NCI-H524 treated with DMSO at 0.1 percent for 48 hours (cell line): ENCODE measurements at regions not wholly inside any gene's neighbourhood (a gene's known extent, or its start where the extent isn't known, plus 50 kb on each side); places are given as distances from the start of the nearest gene placed in this dataset.

Experiments used
- DNase-seq: peaks from one replicate; lab custom pipeline; 2025; lab: John Stamatoyannopoulos, UW

- DNase-seq, result no peak
Measured at GRCh38 chr12:65517656-65518210, 239.2 kb downstream of the MSRB3 start.

GRCh38 chr12:65518771-65519170 is 240.3 kb downstream of the MSRB3 start:
- no peak for DNase-seq

- no peak for DNase-seq
Measured at GRCh38 chr12:65520658-65521057, 242.2 kb downstream of the MSRB3 start.

GRCh38 chr12:65522956-65523860 is 244.7 kb downstream of the MSRB3 start:
- no peak for DNase-seq

GRCh38 chr12:65524666-65525065 is 246.2 kb downstream of the MSRB3 start:
- DNase-seq, result no peak

DNA sequence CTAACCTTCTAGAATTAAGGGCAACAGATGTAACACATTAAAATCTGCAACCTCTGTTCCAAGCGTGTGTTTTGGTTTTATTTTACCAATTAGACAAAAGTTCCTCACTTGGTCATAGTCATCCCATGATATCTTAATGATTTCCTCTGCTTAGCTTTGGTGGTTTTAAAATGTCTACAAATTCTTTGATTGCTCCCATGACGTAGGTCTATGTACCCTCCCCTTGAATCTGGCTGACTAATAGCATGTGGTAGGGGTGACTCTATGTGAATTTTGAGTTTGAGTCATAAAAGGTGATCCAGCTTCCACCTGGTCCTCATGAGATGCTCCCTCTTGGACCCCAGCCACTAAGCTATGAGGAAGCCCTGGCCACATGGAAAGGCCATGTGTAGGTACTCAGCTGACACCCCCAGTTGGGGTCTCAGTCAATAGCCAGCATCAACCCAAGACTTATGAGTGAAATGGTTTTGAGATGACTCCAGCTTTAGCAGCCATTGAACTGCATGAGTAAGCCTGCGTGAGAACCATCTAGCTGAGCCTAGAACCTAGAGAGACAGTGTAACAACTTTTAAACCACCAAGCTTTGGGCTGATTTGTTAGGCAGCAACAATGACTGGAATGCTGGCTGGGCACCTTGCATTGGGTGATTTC is 247.1 kb downstream of the MSRB3 start:
- no peak for DNase-seq

DNA sequence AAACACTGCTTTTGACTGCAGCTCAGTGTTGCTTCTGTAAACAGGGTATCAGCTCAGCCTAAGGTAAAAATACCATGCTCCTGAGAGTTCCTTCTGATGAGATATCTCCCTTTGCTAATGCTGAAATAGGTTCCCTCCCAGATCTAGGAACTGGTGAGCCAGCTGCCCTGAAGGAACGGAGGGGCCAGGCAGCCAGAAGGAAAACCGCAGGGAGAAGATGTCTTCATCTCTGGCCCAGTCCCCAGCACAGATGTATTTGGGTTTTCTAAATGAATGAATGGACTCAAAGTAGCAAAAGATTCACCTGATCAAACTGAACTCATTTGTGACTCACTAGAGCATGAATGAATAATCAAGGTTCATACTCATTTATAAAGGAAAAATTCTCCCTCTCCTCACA is 247.8 kb downstream of the MSRB3 start:
- no peak for DNase-seq

DNA sequence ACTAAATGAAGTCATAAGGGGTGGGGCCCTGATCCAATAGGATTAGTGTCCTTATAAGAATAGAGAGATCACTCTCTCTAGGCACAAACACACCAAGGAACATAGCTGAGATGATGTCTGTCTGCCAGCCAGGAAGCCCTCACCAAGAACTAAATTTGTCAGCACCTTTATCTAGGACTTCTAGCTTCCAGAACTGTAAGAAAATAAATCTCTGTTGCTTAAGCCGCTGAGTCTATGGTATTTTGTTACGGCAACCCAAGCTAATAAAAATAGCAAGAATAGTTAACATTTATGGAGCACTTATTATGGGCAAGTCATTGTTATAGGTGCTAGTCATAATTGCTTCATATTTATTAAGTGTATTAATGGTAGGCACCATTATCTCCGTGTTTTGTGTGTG is 249.6 kb downstream of the MSRB3 start:
- no peak for DNase-seq

DNA sequence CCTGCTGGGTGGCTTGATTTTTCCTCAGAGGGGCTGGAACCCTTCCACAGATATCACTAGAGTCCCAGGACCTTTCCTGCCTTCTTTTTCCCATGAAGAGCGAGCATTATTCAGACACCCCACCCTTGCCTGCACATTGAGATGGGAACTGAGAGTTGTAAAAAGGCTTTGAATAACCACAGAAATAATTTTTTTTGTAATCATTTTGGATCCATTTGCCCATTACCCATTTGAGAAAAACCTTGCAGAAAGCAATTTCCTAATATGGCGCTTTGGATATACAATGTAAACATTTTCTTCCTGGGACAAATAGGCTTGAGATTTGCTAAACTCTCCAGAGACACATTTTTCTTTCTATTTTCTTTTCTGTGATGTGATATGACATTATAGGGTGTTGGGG is 250.6 kb downstream of the MSRB3 start:
- no peak for DNase-seq

- DNase-seq, result no peak
Measured at GRCh38 chr12:65529771-65530435, 251.4 kb downstream of the MSRB3 start.

DNA sequence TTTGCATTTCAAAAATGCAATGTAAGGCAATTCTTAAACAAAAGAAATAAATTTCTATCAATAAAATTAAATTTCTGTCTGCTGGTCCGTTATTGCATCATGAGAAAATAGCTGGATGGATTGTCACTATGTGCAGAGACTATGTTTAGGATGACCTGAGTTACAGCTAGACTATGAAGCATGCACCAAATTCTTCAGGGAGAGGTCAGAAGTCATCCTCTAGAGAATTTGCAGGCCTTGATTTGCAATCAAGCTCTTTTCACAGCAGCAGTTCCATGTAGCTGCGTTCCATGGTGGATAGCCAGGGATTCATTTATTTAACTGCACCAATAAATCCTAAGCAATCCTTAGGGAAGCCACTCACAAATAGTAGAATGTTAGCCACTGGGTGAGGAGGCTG is 253.7 kb downstream of the MSRB3 start:
- no peak for DNase-seq

DNA sequence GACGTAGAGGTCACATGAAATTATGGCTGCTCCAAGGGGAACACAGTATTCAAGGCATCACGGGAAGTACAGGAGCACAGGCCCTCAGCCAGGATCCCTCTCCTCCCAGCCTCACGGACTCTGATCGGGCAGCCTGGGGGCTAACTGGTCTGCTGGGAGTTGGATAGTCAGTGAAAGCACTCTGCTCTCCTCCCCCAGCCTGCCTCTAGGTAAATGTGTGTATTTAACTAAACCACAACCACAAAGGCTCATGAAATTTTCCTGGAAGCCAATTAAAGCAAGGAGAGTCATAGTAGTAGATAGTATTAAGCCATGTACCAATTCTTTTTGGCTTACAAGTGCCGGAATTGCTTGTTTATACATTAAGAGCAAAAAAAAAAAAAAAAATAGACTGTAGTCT is 254.3 kb downstream of the MSRB3 start:
- no peak for DNase-seq

- no peak for DNase-seq
Measured at GRCh38 chr12:65533177-65533883, 254.8 kb downstream of the MSRB3 start.

DNA sequence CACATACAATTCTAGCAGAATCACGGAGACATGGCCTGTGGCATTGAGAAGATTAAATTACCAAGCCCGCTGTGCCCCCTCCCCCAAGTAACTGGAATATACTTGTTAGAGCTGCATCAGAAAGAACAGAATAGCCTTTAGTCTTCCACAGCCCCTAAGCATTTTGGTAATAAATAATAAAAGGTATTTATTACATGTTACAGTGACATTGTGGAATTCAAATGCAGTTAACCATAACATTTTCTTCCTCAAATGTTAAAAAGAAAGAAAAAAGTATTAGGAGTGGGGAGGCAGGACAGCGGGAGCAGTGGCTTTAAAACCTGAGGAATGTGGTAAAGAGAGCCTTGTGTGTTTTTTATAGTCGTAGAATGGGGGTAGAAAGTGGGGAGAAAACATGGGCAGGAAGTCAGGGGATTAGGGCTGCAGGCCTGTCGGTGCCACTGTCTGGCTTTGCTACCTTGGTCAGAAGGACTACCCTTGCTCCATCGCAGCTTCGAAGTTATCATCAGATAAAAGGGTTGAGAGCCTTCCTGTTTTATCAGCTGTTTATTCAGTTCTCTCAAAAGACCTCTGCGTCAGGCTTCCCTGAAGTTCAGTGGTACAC is 255.9 kb downstream of the MSRB3 start:
- DNase-seq, result no peak

- DNase-seq, result no peak
Measured at GRCh38 chr12:65535946-65536345, 257.5 kb downstream of the MSRB3 start.

- no peak for DNase-seq
Measured at GRCh38 chr12:65536351-65536750, 257.9 kb downstream of the MSRB3 start.

DNA sequence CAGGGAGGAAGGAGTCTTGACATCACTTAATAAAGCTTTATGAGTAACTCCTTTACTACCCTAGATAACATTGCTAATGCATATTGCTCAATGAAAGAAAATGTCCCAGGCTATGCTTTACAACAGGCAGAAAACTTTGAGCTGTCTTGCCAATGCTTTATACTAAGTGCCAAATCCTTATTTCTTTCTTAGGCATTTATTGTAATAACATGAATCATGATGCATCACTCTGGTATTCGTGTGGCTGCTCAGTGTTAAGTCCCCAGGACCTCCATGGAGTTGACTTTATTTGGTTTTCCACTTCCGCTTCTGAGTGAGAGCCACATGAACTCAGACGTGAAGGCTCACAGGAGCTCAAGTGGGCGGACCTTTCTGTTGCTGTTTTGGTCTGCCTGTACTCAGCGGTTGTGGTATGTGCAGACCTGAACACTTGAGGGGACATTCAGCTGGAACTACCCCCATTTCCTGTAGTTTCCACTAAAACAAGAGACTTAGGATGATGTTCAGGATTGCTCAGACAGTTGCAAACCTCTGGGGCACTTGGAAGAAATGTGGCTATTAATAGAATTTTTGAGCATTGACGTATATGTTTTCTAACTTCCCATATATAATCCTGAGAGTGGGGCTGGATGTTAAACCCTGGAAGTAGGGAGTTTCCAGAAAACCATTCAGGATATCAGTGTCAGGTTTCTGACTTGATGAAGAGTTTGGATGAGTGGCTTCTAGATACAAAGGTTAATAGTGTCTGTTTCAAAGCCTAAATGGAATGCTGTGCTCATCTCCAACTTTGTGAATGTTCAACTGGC is 258.6 kb downstream of the MSRB3 start:
- no peak for DNase-seq

DNA sequence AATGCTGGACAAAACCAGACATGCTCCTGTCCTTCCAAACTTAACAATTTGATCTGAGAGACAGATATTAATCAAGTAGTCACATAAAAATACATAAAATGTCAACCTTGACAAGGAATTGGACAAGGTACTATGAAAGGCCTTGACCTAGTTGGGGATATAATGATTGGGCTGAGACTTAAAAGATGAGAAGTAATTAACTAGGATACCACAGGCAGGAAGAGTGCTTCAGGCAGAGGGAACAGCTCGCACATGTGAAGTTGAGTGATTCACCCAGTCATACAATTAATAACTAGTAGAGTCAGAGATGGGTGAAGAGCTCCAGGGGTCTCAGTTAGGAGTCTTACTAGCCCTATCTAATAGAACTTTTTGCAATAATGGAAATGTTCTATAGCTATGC is 259.5 kb downstream of the MSRB3 start:
- DNase-seq, result no peak

DNA sequence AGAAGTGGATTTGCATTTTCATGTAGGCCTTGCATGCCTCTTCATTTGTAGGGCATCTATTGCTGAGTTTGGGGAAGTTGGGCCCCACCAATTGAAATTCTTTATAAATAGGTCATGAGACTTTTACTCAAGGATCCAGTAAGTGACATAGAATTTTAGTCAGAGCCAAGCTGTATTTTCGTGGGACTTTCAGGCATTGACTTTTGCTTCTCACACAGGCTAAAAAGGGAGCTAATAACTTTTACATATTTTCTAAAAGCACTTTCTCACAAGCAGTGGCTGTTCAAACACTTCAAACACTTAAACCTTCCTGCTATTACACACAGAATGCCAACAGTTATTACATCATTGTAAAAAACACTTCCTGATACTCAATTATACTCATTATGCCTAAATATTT is 260.5 kb downstream of the MSRB3 start:
- no peak for DNase-seq

DNA sequence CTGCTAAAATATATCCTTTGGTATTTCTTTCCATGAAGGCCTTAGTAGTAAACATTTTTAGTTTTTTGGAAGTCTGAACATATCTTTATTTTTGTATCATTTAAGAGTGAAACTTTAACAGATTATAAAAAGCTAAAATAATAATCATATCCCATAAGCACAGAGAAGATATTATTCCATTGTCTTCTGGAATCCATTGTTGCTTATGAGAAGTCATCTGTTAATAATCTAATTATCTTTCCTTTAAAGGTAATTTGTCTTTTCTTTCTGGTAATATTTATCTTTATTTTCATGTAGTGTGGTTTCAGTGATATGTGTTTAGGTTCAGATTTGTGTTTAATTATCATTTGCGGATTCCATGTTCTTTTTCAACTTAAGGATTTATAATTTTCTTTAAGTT is 261.7 kb downstream of the MSRB3 start:
- DNase-seq, result no peak

DNA sequence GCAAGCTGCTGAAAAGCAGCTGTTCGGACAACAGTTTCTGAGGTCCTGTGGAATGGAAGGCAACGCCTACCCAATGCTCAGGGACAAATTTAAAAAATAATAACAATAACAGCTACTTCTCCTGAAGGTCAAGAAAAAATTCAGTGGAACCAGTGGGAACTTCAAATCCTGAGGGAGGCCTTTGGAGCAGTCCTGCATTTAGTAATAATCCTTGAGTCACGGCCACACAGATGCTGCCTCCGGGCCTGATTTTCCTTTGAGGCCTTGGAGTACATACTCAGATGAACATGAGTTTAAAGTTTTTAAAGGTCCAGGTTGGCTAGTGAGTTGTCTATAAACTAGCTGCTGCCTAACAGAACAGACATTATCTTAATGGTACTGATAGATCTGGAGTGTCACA is 268.0 kb downstream of the MSRB3 start:
- no peak for DNase-seq
